Lower leg skin (tissue), 3 donors: ENCODE measurements at regions not wholly inside any gene's neighbourhood (a gene's known extent, or its start where the extent isn't known, plus 50 kb on each side); places are given as distances from the start of the nearest gene placed in this dataset.

Experiments
- POLR2A ChIP-seq, 2 donors: fragments of 450-650 bp; IDR thresholded peaks; one replicate each; pipeline ENCODE4 v1.6.1; 2016 to 2017; ENCODE audit warnings: antibody characterized with exemption in 2 of 2, mild to moderate bottlenecking in 1 of 2, moderate library complexity in 1 of 2
- TF ChIP-seq, protein P1 (sequence below), 3 donors: fragments of 450-650 bp; IDR thresholded peaks; one replicate each; pipeline ENCODE4 v1.5.1; 2016; ENCODE audit warnings: antibody characterized with exemption in 3 of 3, mild to moderate bottlenecking in 3 of 3, moderate library complexity in 2 of 3

DNA sequence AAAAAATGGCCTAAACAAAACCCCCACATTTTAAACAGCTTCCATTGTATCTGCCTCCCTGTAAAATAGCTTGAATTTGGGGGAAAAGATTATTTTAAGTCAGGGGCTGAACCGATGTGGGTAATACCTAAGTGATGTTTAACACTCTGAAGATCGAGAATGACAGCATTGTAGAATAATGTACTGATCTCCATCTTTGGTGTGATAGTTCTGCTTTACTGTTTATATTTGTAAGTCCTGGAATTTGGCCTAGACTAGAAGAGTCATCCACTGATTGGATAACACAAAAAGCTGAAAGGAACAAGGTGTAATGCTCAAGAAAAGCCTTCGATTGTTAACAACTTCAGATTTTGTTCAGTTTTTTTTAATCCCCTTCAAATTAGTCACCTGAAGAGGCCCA is 53.8 kb upstream of the CCDC68 start:
- TF ChIP-seq, protein P1, sequence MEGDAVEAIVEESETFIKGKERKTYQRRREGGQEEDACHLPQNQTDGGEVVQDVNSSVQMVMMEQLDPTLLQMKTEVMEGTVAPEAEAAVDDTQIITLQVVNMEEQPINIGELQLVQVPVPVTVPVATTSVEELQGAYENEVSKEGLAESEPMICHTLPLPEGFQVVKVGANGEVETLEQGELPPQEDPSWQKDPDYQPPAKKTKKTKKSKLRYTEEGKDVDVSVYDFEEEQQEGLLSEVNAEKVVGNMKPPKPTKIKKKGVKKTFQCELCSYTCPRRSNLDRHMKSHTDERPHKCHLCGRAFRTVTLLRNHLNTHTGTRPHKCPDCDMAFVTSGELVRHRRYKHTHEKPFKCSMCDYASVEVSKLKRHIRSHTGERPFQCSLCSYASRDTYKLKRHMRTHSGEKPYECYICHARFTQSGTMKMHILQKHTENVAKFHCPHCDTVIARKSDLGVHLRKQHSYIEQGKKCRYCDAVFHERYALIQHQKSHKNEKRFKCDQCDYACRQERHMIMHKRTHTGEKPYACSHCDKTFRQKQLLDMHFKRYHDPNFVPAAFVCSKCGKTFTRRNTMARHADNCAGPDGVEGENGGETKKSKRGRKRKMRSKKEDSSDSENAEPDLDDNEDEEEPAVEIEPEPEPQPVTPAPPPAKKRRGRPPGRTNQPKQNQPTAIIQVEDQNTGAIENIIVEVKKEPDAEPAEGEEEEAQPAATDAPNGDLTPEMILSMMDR (IDR thresholded peaks at IDR 0.05) = no peak
- no peak for TF ChIP-seq POLR2A (IDR thresholded peaks at IDR 0.05)
